K562 (cell line): ENCODE measurements at regions not wholly inside any gene's neighbourhood (a gene's known extent, or its start where the extent isn't known, plus 50 kb on each side); places are given as distances from the start of the nearest gene placed in this dataset.

Source experiments
- ATAC-seq: fragments of 200-7000 bp; cut with Tn5 transposase; 3 replicates; pipeline ENCODE4 v1.9.1; 2020; ENCODE audit warnings: moderate library complexity
- BruUV-seq: library from RNA; stranded (reverse); fragments of 400-500 nt; replicated peaks from 2 replicates; lab custom pipeline; 2021; lab: Mats Ljungman, UMichigan
- CTCF ChIA-PET: fragments of 300-600 bp; formaldehyde crosslinking; extraction: SDS; loops from one replicate; lab custom pipeline; 2021; ENCODE audit warnings: low intra/inter-chr PET ratio; lab: Yijun Ruan, JAX
- POLR2A ChIA-PET: fragments of 300-600, 350-650 bp; sonication (Branson Sonifier 250); formaldehyde crosslinking; extraction: SDS; loops from one replicate; lab custom pipeline; 2021; ENCODE audit warnings: antibody characterized with exemption, inconsistent platforms; lab: Yijun Ruan, JAX
- DNase-seq, 4 experiments: peaks; one replicate each; pipeline versions ENCODE4 v3.0.0 to v3.0.0-alpha.2; 2011 to 2018; ENCODE audit warnings: low spot score in 3 of 4, mixed read lengths in 3 of 4; ENCODE audit errors: extremely low read depth in 1 of 4
- FAIRE-seq: peaks from 2 replicates; lab custom pipeline; 2011; peaks lifted over from hg19 to GRCh38; lab: Jason Lieb, UNC
- H2AFZ ChIP-seq: 2 replicates; pipeline ENCODE4 v1.6.0; 2011; ENCODE audit warnings: low read depth, low read length, control low read depth, inconsistent platforms
- H3K27ac ChIP-seq: fragments of 200-600 bp; 3 replicates; pipeline ENCODE4 v1.8.0; 2011; ENCODE audit warnings: low read depth, mild to moderate bottlenecking, control low read depth, inconsistent platforms, low read length, moderate library complexity, mixed read lengths; ENCODE audit errors: extremely low read depth
- H3K27me3 ChIP-seq, 2 experiments: fragments of 300-600 bp in 1 of 2; 2 replicates in 1 of 2; 3 replicates in 1 of 2; pipeline versions ENCODE4 v1.6.0 to v1.8.0; 2011; ENCODE audit warnings: inconsistent platforms in 2 of 2, low read length in 2 of 2, mild to moderate bottlenecking in 1 of 2, mixed read lengths in 1 of 2, moderate library complexity in 1 of 2; ENCODE audit not compliant: control insufficient read depth in 2 of 2, insufficient read depth in 2 of 2
- H3K36me3 ChIP-seq: fragments of 300-600 bp; 3 replicates; pipeline ENCODE4 v1.8.0; 2011; ENCODE audit warnings: mild to moderate bottlenecking, low read length, inconsistent platforms; ENCODE audit not compliant: control insufficient read depth, insufficient read depth
- H3K4me1 ChIP-seq, 2 experiments: fragments of 200-600 bp in 1 of 2; replicated peaks in 1 of 2; 2 replicates in 1 of 2; 3 replicates in 1 of 2; pipeline versions ENCODE4 v1.5.1 to v1.8.0; 2011; ENCODE audit warnings: inconsistent platforms in 2 of 2, low read length in 2 of 2, mild to moderate bottlenecking in 1 of 2, mixed read lengths in 1 of 2, moderate library complexity in 1 of 2; ENCODE audit not compliant: control insufficient read depth in 2 of 2, insufficient read depth in 2 of 2
- H3K4me2 ChIP-seq: 2 replicates; pipeline ENCODE4 v1.6.1; 2011; ENCODE audit warnings: low read length, control low read depth, inconsistent platforms, mixed read lengths; ENCODE audit not compliant: insufficient read depth
- H3K4me3 ChIP-seq: fragments of 200-600 bp; sonication (generic), shearing (Covaris generic); 2 replicates; pipeline ENCODE4 v1.5.1; 2016; ENCODE audit warnings: control low read depth, inconsistent platforms
- H3K79me2 ChIP-seq: fragments of 200-600 bp; 3 replicates; pipeline ENCODE4 v1.8.0; 2011; ENCODE audit warnings: low read length, inconsistent platforms; ENCODE audit not compliant: control insufficient read depth, insufficient read depth
- H3K9ac ChIP-seq, 2 experiments: 2 replicates each; pipeline versions ENCODE4 v1.6.0 to v1.6.1; 2011; ENCODE audit warnings: low read depth in 2 of 2, low read length in 2 of 2, control low read depth in 1 of 2, inconsistent platforms in 1 of 2, mild to moderate bottlenecking in 1 of 2, mixed read lengths in 1 of 2; ENCODE audit not compliant: insufficient read depth in 1 of 2
- H3K9me1 ChIP-seq: one replicate; pipeline ENCODE4 v1.6.0; 2011; ENCODE audit warnings: inconsistent platforms, mild to moderate bottlenecking, low read length, moderate library complexity; ENCODE audit not compliant: control insufficient read depth, insufficient read depth
- H3K9me3 ChIP-seq: replicated peaks from 2 replicates; pipeline ENCODE4 v1.5.1; 2011; ENCODE audit warnings: low read depth, low read length, inconsistent platforms; ENCODE audit not compliant: control insufficient read depth, insufficient read depth
- H4K20me1 ChIP-seq: replicated peaks from 2 replicates; pipeline ENCODE4 v1.6.1; 2011; ENCODE audit warnings: low read length, inconsistent platforms, mixed read lengths; ENCODE audit not compliant: control insufficient read depth, insufficient read depth
- ERF ChIP-seq: fragments of 450-650 bp; formaldehyde crosslinking; IDR thresholded peaks from 2 replicates; pipeline ENCODE4 v1.4.0; 2020; ENCODE audit warnings: mild to moderate bottlenecking, mixed read lengths
- FOXJ2 ChIP-seq: fragments of 200-800 bp; sonication (Bioruptor generic); IDR thresholded peaks from 2 replicates; pipeline ENCODE4 v1.6.1; 2016; ENCODE audit warnings: missing genetic modification characterization, missing compliant biosample characterization
- HDGF ChIP-seq: fragments of 450-650 bp; IDR thresholded peaks from 2 replicates; pipeline ENCODE4 v1.6.1; 2016
- MAFG ChIP-seq: fragments of 450-650 bp; conservative IDR thresholded peaks from 2 replicates; pipeline ENCODE4 v1.6.1; 2016; ENCODE audit warnings: missing genetic modification characterization, missing compliant biosample characterization
- MECOM ChIP-seq: fragments of 250-450 bp; sonication (Bioruptor Pico); IDR thresholded peaks from 2 replicates; pipeline ENCODE4 v1.8.0; 2022; ENCODE audit warnings: inconsistent platforms
- MYNN ChIP-seq, 2 experiments: sonication (generic); formaldehyde crosslinking in 1 of 2; IDR thresholded peaks; 2 replicates each; pipeline versions ENCODE4 v1.5.0 to v1.6.1; 2016 to 2020; ENCODE audit warnings: antibody characterized with exemption in 1 of 2, missing genetic modification reagents in 1 of 2
- RAD51 ChIP-seq: fragments of 450-650 bp; IDR thresholded peaks from 2 replicates; pipeline ENCODE4 v1.7.1; 2016; ENCODE audit warnings: low read depth, mild to moderate bottlenecking, borderline replicate concordance
- SAFB2 ChIP-seq: fragments of 200-400 bp; formaldehyde crosslinking; IDR thresholded peaks from 2 replicates; pipeline ENCODE4 v1.6.1; 2018; ENCODE audit warnings: borderline replicate concordance, low read length, low read depth, moderate library complexity; ENCODE audit not compliant: severe bottlenecking
- SRSF1 ChIP-seq: fragments of 200-400 bp; formaldehyde crosslinking; IDR thresholded peaks from 2 replicates; pipeline ENCODE4 v1.6.1; 2017; ENCODE audit warnings: mild to moderate bottlenecking, low read depth, low read length, moderate library complexity
- TSC22D4 ChIP-seq: fragments of 450-650 bp; IDR thresholded peaks from 2 replicates; pipeline ENCODE4 v1.6.1; 2016; ENCODE audit warnings: missing genetic modification characterization, missing biosample characterization, control low read depth
- ZFP1 ChIP-seq: fragments of 450-650 bp; formaldehyde crosslinking; IDR thresholded peaks from 2 replicates; pipeline ENCODE4 v1.4.0; 2020; ENCODE audit warnings: mild to moderate bottlenecking, mixed read lengths
- ZNF217 ChIP-seq: sonication (generic); formaldehyde crosslinking; IDR thresholded peaks from 2 replicates; pipeline ENCODE4 v1.8.0; 2022; ENCODE audit warnings: mild to moderate bottlenecking, missing genetic modification reagents
- ZNF224 ChIP-seq: sonication (generic); formaldehyde crosslinking; IDR thresholded peaks from 2 replicates; pipeline ENCODE4 v1.8.0; 2022; ENCODE audit warnings: mild to moderate bottlenecking, missing genetic modification reagents
- ZNF436 ChIP-seq: fragments of 250-450, 450-650 bp; sonication (Bioruptor Pico); formaldehyde crosslinking; IDR thresholded peaks from 2 replicates; pipeline ENCODE4 v1.7.0; 2020; ENCODE audit warnings: mild to moderate bottlenecking
- in situ Hi-C: fragments of 300-500 bp; cut with MboI; formaldehyde crosslinking; loops from 4 replicates; pipeline ENCODE4 v1.15.0; 2018; ENCODE audit warnings: inconsistent platforms, mixed read lengths
- intact Hi-C: fragments of 100-400 bp; cut with micrococcal nuclease; formaldehyde crosslinking; loops from 2 replicates; pipeline ENCODE4 v1.14.2; 2022
- TF ChIP-seq, protein P1 (sequence below): fragments of 250-450 bp; sonication (Bioruptor Pico); IDR thresholded peaks from 2 replicates; pipeline ENCODE4 v1.8.0; 2021; ENCODE audit warnings: moderate library complexity, mild to moderate bottlenecking, inconsistent platforms
- TF ChIP-seq, protein P2 (sequence below): sonication (generic); formaldehyde crosslinking; IDR thresholded peaks from 2 replicates; pipeline ENCODE4 v1.5.0; 2020; ENCODE audit warnings: missing genetic modification reagents

GRCh38 chr2:34419856-34420255 lies 820.8 kb upstream of the FAM98A start:
- intact Hi-C loops (no loop called here), in situ Hi-C loops (no loop called here)
- ChIA-PET POLR2A (no interaction called here), CTCF (no interaction called here)
- H3K79me2 ChIP-seq, result no peaks in the 10 kb centered on the region
- H3K9me3 ChIP-seq, result no peaks in the 10 kb centered on the region
- H3K9me1 ChIP-seq, result no peaks in the 10 kb centered on the region
- no peak overlapping the region for H3K9ac ChIP-seq
- no TSS peak for BruUV-seq
- H3K27me3 ChIP-seq, result no peaks in the 10 kb centered on the region
- ATAC-seq (no peak), DNase-seq (no peak), FAIRE-seq (no peak)
- no peak overlapping the region for H3K27ac ChIP-seq
- no peak overlapping the region for H3K4me3 ChIP-seq
- no peak overlapping the region for H2AFZ ChIP-seq
- H4K20me1 ChIP-seq, result no peaks in the 10 kb centered on the region
- H3K36me3 ChIP-seq, result no peaks in the 10 kb centered on the region
- H3K4me2 ChIP-seq, result no peak overlapping the region
- TF ChIP-seq MECOM (CRISPR knock-in tag) (no peak), SRSF1 (no peak), FOXJ2 (tag) (no peak), ZNF224 (CRISPR knock-in tag) (no peak), ERF (CRISPR knock-in tag) (no peak), ZFP1 (no peak), RAD51 (no peak), HDGF (no peak), MYNN (IDR thresholded peaks at IDR 0.05) (no peak), MYNN (CRISPR knock-in tag; IDR thresholded peaks at IDR 0.05) (no peak), MAFG (tag) (no peak), SAFB2 (no peak), ZNF436 (CRISPR knock-in tag) (no peak), ZNF217 (CRISPR knock-in tag) (no peak), TSC22D4 (tag) (no peak)
- TF ChIP-seq, protein P1, sequence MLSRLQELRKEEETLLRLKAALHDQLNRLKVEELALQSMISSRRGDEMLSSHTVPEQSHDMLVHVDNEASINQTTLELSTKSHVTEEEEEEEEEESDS (CRISPR knock-in tag), result no peak
- TF ChIP-seq, protein P2, sequence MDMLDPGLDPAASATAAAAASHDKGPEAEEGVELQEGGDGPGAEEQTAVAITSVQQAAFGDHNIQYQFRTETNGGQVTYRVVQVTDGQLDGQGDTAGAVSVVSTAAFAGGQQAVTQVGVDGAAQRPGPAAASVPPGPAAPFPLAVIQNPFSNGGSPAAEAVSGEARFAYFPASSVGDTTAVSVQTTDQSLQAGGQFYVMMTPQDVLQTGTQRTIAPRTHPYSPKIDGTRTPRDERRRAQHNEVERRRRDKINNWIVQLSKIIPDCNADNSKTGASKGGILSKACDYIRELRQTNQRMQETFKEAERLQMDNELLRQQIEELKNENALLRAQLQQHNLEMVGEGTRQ (CRISPR knock-in tag), result no peak
- no peaks in the 10 kb centered on the region for H3K4me1 ChIP-seq
